ENCODE measurements at regions not wholly inside any gene's neighbourhood (a gene's known extent, or its start where the extent isn't known, plus 50 kb on each side); places are given as distances from the start of the nearest gene placed in this dataset.

- no peak for DNase-seq (ENCODE audit: low read depth)
These were observed 232.0 kb downstream of the KLF5 start for GRCh38 chr13:73290844-73291243.

- no peak for DNase-seq (ENCODE audit: low read depth)
These were observed 229.8 kb downstream of the KLF5 start for GRCh38 chr13:73288596-73288995.

GRCh38 chr13:73287831-73288230 lies 229.0 kb downstream of the KLF5 start:
- no peak for DNase-seq (ENCODE audit: low read depth)

- DNase-seq (ENCODE audit: low read depth) = no peak
These were observed 228.3 kb downstream of the KLF5 start for GRCh38 chr13:73286942-73287620.

GRCh38 chr13:73286177-73286576 lies 227.4 kb downstream of the KLF5 start:
- no peak for DNase-seq (ENCODE audit: low read depth)

- no peak for DNase-seq (ENCODE audit: low read depth)
These were observed 225.5 kb downstream of the KLF5 start for GRCh38 chr13:73284081-73284874.

- no peak for DNase-seq (ENCODE audit: low read depth)
These were observed 224.8 kb downstream of the KLF5 start for GRCh38 chr13:73283636-73284035.

- no peak for DNase-seq (ENCODE audit: low read depth)
These were observed 222.9 kb downstream of the KLF5 start for GRCh38 chr13:73281746-73282145.

GRCh38 chr13:73278186-73278585 lies 219.4 kb downstream of the KLF5 start:
- DNase-seq (ENCODE audit: low read depth) = no peak

- no peak for DNase-seq (ENCODE audit: low read depth)
These were observed 216.4 kb downstream of the KLF5 start for GRCh38 chr13:73275163-73275562.

- DNase-seq (ENCODE audit: low read depth) = no peak
These were observed 215.3 kb downstream of the KLF5 start for GRCh38 chr13:73274147-73274546.

- no peak for DNase-seq (ENCODE audit: low read depth)
These were observed 214.9 kb downstream of the KLF5 start for GRCh38 chr13:73273745-73274144.

- DNase-seq (ENCODE audit: low read depth) = no peak
These were observed 214.5 kb downstream of the KLF5 start for GRCh38 chr13:73273276-73273675.

- DNase-seq (ENCODE audit: low read depth) = no peak
These were observed 214.0 kb downstream of the KLF5 start for GRCh38 chr13:73272831-73273230.

GRCh38 chr13:73268306-73268705 lies 209.5 kb downstream of the KLF5 start:
- DNase-seq (ENCODE audit: low read depth) = no peak

GRCh38 chr13:73266640-73267180 lies 207.9 kb downstream of the KLF5 start:
- DNase-seq (ENCODE audit: low read depth) = no peak

- no peak for DNase-seq (ENCODE audit: low read depth)
These were observed 204.2 kb downstream of the KLF5 start for GRCh38 chr13:73262862-73263627.

- no peak for DNase-seq (ENCODE audit: low read depth)
These were observed 203.0 kb downstream of the KLF5 start for GRCh38 chr13:73261739-73262216.

- no peak for DNase-seq (ENCODE audit: low read depth)
These were observed 200.5 kb downstream of the KLF5 start for GRCh38 chr13:73259061-73260017.

GRCh38 chr13:73258406-73258805 lies 199.6 kb downstream of the KLF5 start:
- DNase-seq (ENCODE audit: low read depth) = no peak

- DNase-seq (ENCODE audit: low read depth) = no peak
These were observed 196.0 kb downstream of the KLF5 start for GRCh38 chr13:73254827-73255226.
